ENCODE measurements at regions not wholly inside any gene's neighbourhood (a gene's known extent, or its start where the extent isn't known, plus 50 kb on each side); places are given as distances from the start of the nearest gene placed in this dataset.

DNA sequence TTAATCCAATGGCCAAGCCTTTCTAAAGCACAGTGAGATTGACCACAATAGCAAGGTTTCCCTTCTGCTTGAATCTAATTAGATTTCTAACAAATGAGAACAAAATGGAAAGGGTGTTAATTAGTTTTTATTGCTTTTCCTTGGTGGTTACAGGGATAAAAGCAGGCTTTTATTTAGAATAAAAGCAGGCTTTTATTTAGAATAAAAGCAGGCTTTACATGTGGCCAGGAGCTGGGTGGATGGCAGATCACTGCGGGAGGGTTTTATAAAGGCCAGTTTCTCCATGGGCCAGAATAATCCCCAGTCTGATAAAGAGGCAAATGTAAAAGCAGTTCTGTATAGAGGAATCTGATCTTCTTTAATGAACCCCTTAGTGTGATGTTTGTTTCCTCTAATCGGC is 470.2 kb downstream of the TMEM232 start:
- TF ChIP-seq, protein P1, sequence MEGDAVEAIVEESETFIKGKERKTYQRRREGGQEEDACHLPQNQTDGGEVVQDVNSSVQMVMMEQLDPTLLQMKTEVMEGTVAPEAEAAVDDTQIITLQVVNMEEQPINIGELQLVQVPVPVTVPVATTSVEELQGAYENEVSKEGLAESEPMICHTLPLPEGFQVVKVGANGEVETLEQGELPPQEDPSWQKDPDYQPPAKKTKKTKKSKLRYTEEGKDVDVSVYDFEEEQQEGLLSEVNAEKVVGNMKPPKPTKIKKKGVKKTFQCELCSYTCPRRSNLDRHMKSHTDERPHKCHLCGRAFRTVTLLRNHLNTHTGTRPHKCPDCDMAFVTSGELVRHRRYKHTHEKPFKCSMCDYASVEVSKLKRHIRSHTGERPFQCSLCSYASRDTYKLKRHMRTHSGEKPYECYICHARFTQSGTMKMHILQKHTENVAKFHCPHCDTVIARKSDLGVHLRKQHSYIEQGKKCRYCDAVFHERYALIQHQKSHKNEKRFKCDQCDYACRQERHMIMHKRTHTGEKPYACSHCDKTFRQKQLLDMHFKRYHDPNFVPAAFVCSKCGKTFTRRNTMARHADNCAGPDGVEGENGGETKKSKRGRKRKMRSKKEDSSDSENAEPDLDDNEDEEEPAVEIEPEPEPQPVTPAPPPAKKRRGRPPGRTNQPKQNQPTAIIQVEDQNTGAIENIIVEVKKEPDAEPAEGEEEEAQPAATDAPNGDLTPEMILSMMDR (IDR thresholded peaks at IDR 0.05): no peak
- Histone ChIP-seq H3K4me1 (no peaks in the 10 kb centered on the region), H3K27me3 (ENCODE audit: low read depth) (no peaks in the 10 kb centered on the region), H3K9me3 (no peaks in the 10 kb centered on the region), H3K27ac (no peak overlapping the region), H3K36me3 (no peaks in the 10 kb centered on the region), H3K4me3 (no peak overlapping the region)
- DNase-seq: no peak
- ATAC-seq: no peak
- intact Hi-C loops (cut with DNase I): no loop called here

DNA sequence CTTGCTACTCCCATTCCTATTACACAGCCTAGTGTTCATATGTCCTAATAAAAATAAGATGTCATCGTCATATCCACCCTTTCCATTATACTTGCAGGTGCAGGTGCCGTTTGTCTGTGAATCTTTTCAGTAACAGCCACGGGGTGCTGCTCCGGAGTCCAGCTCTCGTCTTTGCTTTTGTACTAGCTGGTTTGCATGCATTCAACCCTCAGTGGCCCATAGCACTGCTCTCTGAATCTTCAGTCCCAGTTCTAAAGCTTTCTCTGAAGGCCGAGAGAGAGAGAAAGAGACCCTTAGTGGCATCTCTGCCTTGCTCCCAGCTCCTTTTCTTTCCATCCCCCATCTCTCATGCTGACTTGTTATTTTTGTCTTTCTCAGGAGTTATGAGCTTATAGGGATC is 468.5 kb downstream of the TMEM232 start:
- Histone ChIP-seq H3K27ac (no peak overlapping the region), H3K9me3 (no peaks in the 10 kb centered on the region), H3K36me3 (no peaks in the 10 kb centered on the region), H3K27me3 (ENCODE audit: low read depth) (no peaks in the 10 kb centered on the region), H3K4me3 (no peak overlapping the region), H3K4me1 (no peaks in the 10 kb centered on the region)
- DNase-seq (no peak), ATAC-seq (no peak)
- TF ChIP-seq, protein P1 (IDR thresholded peaks at IDR 0.05): no peak
- intact Hi-C loops (cut with DNase I): no loop called here

DNA sequence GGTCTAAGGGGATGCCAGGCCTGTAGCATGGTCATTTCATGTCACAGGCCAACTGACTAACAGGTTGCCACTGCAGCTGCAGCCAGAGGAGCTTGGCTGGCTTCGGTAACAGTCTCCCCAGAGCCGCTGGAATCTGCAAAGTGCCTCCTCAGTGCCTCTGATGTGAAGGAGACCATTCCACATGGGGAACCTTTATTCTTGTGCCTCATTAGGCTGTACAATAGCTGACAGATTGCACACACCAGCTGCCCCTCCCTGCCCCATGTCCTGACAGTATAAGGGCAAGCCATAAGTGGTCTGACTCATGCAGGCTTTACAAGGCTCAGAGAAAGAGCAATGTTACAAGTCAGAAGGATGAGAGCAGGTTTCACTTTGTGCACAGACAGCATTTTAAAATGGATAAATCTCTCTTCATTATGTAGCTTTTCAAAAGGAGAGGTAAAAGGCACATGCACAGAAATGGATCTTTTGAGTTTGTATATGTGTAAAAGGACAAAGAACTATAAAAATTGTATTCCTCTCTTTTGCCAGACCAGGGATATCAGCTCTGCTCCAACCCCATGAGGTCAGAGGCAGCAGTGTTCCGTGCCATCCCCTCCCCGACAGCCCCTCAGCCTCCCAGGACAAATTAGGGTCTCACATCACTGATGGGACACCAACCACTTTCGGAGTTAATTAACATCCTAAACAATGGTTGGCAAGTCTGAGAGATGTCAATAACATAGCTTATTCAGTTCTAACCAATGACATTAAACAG is 467.8 kb downstream of the TMEM232 start:
- H3K27me3 ChIP-seq (ENCODE audit: low read depth): no peaks in the 10 kb centered on the region
- intact Hi-C loops (cut with DNase I): no loop called here
- H3K27ac ChIP-seq: no peak overlapping the region
- no peaks in the 10 kb centered on the region for H3K9me3 ChIP-seq
- no peak overlapping the region for H3K4me3 ChIP-seq
- H3K36me3 ChIP-seq: no peaks in the 10 kb centered on the region
- DNase-seq: no peak
- TF ChIP-seq, protein P1 (IDR thresholded peaks at IDR 0.05): no peak
- H3K4me1 ChIP-seq: no peaks in the 10 kb centered on the region
- ATAC-seq: peak in 1 of 2 donors; percentile 47

DNA sequence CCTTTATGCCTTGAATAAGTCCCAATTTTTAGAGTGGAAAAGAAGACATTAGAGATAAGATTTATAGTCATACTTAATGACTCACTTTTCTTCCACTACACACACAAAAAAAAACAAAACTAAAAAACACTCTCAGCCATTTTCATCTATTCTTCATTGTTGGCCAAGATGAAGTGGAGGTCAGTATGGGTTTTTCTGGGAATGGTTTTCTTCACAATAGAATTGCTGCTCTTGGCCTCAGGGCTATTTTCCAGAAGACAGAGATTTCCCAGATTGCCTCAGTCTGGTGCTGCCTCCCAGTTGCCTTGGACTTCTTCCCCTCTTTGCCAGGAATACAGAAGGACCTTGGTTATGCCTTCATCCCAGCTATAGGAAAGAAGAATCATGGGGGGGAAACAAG is 463.7 kb downstream of the TMEM232 start:
- intact Hi-C loops (cut with DNase I): no loop called here
- H3K4me3 ChIP-seq: no peak overlapping the region
- no peaks in the 10 kb centered on the region for H3K36me3 ChIP-seq
- ATAC-seq: no peak
- H3K4me1 ChIP-seq: no peaks in the 10 kb centered on the region
- TF ChIP-seq, protein P1 (IDR thresholded peaks at IDR 0.05): no peak
- H3K27me3 ChIP-seq (ENCODE audit: low read depth): no peaks in the 10 kb centered on the region
- H3K9me3 ChIP-seq: no peaks in the 10 kb centered on the region
- DNase-seq: no peak
- no peak overlapping the region for H3K27ac ChIP-seq

DNA sequence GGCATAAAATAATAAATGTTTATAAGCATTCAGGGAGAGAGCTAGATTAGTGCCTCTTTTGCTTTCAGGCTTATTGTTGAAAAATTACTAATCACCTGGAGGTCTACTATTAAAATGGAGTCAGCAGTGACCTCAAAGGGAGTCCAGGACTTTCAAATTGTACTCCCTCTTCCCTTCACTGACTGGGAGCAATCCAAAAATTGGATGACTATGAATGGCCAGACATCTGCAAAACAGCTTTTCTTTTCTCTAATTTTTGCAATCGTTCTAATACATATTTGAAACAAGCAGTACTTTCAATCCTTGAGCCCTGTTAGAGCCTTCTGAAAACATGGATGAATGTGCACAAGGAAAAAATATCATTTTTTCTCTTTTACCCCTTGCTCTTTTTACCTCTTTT is 461.8 kb downstream of the TMEM232 start:
- ATAC-seq: no peak
- H3K27me3 ChIP-seq (ENCODE audit: low read depth): no peaks in the 10 kb centered on the region
- intact Hi-C loops (cut with DNase I): no loop called here
- no peak overlapping the region for H3K4me3 ChIP-seq
- H3K4me1 ChIP-seq: no peaks in the 10 kb centered on the region
- no peak for DNase-seq
- no peaks in the 10 kb centered on the region for H3K9me3 ChIP-seq
- TF ChIP-seq, protein P1 (IDR thresholded peaks at IDR 0.05): no peak
- no peaks in the 10 kb centered on the region for H3K36me3 ChIP-seq
- H3K27ac ChIP-seq: no peak overlapping the region

All from lower lobe of right lung (tissue), 2 donors.